ENCODE measurements at regions not wholly inside any gene's neighbourhood (a gene's known extent, or its start where the extent isn't known, plus 50 kb on each side); places are given as distances from the start of the nearest gene placed in this dataset.

DNA sequence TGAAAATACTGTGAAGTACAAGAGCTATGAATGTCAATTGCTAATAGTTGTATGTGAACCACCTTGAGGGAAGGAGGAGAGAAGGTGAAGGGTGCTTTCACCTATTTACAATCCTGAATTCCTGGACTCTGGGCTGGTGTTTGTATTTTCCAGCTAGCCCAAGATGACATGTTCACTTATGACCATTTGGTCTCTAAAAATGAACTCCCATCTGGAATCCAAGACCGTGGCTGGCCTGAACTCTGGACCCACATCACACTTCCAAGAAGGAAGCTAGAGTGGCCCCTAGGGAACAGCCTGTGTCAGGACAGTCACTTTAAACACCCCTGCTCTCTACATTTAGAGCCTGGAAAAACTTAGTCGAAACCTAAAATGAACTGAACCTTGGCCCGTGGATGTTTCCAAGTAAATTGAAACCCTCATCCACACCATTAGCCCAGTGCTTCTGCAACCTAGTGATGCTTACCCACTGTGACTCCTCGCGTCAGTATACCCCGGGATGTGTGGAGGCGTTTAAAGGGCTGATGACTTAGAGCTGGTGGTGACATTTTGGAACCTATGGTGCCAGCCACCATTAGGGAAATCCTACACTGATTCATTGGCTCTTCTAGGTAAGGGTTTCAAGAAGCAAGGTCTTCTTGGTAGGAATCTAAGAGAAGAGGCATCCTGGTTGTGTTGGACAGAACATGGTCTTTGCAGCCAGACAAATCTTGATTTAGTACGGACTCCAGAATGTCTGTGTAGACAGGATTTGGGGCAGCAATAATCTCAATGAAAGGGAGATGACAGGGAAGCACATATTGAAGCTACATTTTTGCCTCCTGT is 171.5 kb upstream of the IRF2BP2 start (continued):
- TF ChIP-seq, protein P1, sequence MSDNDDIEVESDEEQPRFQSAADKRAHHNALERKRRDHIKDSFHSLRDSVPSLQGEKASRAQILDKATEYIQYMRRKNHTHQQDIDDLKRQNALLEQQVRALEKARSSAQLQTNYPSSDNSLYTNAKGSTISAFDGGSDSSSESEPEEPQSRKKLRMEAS (IDR thresholded peaks at IDR 0.05), result peak; percentile 50; the same call in 1 of the 2 replicates
- TF ChIP-seq KLF11 (CRISPR knock-in tag; IDR thresholded peaks at IDR 0.05) (no peak), ZNF335 (CRISPR knock-in tag; IDR thresholded peaks at IDR 0.05) (peak; percentile 49; the same call in 1 of the 2 replicates), KAT8 (CRISPR knock-in tag; IDR thresholded peaks at IDR 0.05) (peak; percentile 50; the same call in 1 of the 2 replicates), SAFB2 (CRISPR knock-in tag; IDR thresholded peaks at IDR 0.05; ENCODE audit: borderline replicate concordance, low read depth) (no peak), IKZF4 (CRISPR knock-in tag; IDR thresholded peaks at IDR 0.05; ENCODE audit: borderline replicate concordance, low read depth, not compliant biosample characterization) (no peak), MBNL3 (CRISPR knock-in tag; conservative IDR thresholded peaks at IDR 0.05) (no peak), SMARCC2 (IDR thresholded peaks at IDR 0.05) (no peak), ZNF749 (CRISPR knock-in tag; IDR thresholded peaks at IDR 0.05; ENCODE audit: borderline replicate concordance) (no peak), PHB2 (IDR thresholded peaks at IDR 0.05; ENCODE audit: partially characterized antibody) (no peak), RBAK (CRISPR knock-in tag; IDR thresholded peaks at IDR 0.05) (no peak), NFKB2 (CRISPR knock-in tag; IDR thresholded peaks at IDR 0.05; ENCODE audit: borderline replicate concordance) (no peak), RFXAP (CRISPR knock-in tag; IDR thresholded peaks at IDR 0.05; ENCODE audit: borderline replicate concordance) (0 out of 2 replicates have a peak, but pooled peaks have one; percentile 20), FOXJ3 (CRISPR knock-in tag; IDR thresholded peaks at IDR 0.05; ENCODE audit: borderline replicate concordance) (no peak), KDM4B (CRISPR knock-in tag; IDR thresholded peaks at IDR 0.05) (no peak), NFATC3 (CRISPR knock-in tag; IDR thresholded peaks at IDR 0.05) (no peak), SALL2 (CRISPR knock-in tag; IDR thresholded peaks at IDR 0.05) (0 out of 2 replicates have a peak, but pooled peaks have one; percentile 20), ZNF839 (CRISPR knock-in tag; IDR thresholded peaks at IDR 0.05; ENCODE audit: borderline replicate concordance) (no peak), RXRB (CRISPR knock-in tag; IDR thresholded peaks at IDR 0.05; ENCODE audit: borderline replicate concordance) (0 out of 2 replicates have a peak, but pooled peaks have one; percentile 9), ZNF34 (CRISPR knock-in tag; IDR thresholded peaks at IDR 0.05; ENCODE audit: borderline replicate concordance) (no peak), U2AF1 (optimal IDR thresholded peaks at IDR 0.05; ENCODE audit: low read depth, low read length) (no peak), FOXP1 (IDR thresholded peaks at IDR 0.05) (no peak), FOXP1 (CRISPR knock-in tag; IDR thresholded peaks at IDR 0.05) (0 out of 2 replicates have a peak, but pooled peaks have one; percentile 23), KLF12 (CRISPR knock-in tag; IDR thresholded peaks at IDR 0.05; ENCODE audit: borderline replicate concordance) (no peak), TCF7 (IDR thresholded peaks at IDR 0.05; ENCODE audit: low read depth) (0 out of 2 replicates have a peak, but pooled peaks have one; percentile 16)
- TF ChIP-seq, protein P2, sequence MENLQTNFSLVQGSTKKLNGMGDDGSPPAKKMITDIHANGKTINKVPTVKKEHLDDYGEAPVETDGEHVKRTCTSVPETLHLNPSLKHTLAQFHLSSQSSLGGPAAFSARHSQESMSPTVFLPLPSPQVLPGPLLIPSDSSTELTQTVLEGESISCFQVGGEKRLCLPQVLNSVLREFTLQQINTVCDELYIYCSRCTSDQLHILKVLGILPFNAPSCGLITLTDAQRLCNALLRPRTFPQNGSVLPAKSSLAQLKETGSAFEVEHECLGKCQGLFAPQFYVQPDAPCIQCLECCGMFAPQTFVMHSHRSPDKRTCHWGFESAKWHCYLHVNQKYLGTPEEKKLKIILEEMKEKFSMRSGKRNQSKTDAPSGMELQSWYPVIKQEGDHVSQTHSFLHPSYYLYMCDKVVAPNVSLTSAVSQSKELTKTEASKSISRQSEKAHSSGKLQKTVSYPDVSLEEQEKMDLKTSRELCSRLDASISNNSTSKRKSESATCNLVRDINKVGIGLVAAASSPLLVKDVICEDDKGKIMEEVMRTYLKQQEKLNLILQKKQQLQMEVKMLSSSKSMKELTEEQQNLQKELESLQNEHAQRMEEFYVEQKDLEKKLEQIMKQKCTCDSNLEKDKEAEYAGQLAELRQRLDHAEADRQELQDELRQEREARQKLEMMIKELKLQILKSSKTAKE (CRISPR knock-in tag; IDR thresholded peaks at IDR 0.05; ENCODE audit: borderline replicate concordance), result no peak
- TF ChIP-seq, protein P3, sequence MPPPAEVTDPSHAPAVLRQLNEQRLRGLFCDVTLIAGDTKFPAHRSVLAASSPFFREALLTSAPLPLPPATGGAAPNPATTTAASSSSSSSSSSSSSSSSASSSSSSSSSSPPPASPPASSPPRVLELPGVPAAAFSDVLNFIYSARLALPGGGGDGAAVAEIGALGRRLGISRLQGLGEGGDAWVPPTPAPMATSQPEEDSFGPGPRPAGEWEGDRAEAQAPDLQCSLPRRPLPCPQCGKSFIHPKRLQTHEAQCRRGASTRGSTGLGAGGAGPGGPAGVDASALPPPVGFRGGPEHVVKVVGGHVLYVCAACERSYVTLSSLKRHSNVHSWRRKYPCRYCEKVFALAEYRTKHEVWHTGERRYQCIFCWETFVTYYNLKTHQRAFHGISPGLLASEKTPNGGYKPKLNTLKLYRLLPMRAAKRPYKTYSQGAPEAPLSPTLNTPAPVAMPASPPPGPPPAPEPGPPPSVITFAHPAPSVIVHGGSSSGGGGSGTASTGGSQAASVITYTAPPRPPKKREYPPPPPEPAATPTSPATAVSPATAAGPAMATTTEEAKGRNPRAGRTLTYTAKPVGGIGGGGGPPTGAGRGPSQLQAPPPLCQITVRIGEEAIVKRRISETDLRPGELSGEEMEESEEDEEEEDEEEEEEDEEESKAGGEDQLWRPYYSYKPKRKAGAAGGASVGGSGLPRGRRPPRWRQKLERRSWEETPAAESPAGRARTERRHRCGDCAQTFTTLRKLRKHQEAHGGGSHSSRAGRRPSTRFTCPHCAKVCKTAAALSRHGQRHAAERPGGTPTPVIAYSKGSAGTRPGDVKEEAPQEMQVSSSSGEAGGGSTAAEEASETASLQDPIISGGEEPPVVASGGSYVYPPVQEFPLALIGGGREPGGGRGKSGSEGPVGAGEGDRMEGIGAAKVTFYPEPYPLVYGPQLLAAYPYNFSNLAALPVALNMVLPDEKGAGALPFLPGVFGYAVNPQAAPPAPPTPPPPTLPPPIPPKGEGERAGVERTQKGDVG (CRISPR knock-in tag; IDR thresholded peaks at IDR 0.05; ENCODE audit: borderline replicate concordance), result no peak
